ENCODE measurements at regions not wholly inside any gene's neighbourhood (a gene's known extent, or its start where the extent isn't known, plus 50 kb on each side); places are given as distances from the start of the nearest gene placed in this dataset.

GRCh38 chr2:156215656-156216055 is 116.9 kb downstream of the NR4A2 start:
- FAIRE-seq (no peak), DNase-seq (ENCODE audit: low read depth in 1 of 2, low spot score in 2 of 2) (no peak)
- no peak overlapping the region for H2BK15ac ChIP-seq (ENCODE audit: low read length)
- H4K5ac ChIP-seq (ENCODE audit: insufficient read length, low read depth, low read length): no peak overlapping the region
- H3K9ac ChIP-seq (replicated peaks in 1 of 4; ENCODE audit: extremely low read depth in 1 of 4, low read depth in 3 of 4, low read length in 3 of 4): no peak overlapping the region
- H3K23me2 ChIP-seq (ENCODE audit: low read depth, low read length): no peaks in the 10 kb centered on the region
- no peak overlapping the region for H3K4me2 ChIP-seq (ENCODE audit: insufficient read depth in 1 of 2, low read depth in 2 of 2, low read length in 2 of 2)
- H3K23ac ChIP-seq (ENCODE audit: insufficient read length): no peak overlapping the region
- no peak overlapping the region for H4K91ac ChIP-seq (replicated peaks; ENCODE audit: insufficient read length, low read length)
- H4K20me1 ChIP-seq (replicated peaks in 1 of 2; ENCODE audit: control insufficient read depth in 1 of 2, insufficient read depth in 2 of 2, low read length in 2 of 2): no peaks in the 10 kb centered on the region
- ChIA-PET CTCF (ENCODE audit: partially characterized antibody) (interaction anchor here (1.2 kb wide), 1 partner anchor 27 kb away, joined by 3 read pairs; no protein-coding TSS in a partner anchor), POLR2A (ENCODE audit: partially characterized antibody) (no interaction called here)
- no peak overlapping the region for H3K4me3 ChIP-seq (ENCODE audit: extremely low read depth in 1 of 4, insufficient read depth in 2 of 4, low read depth in 3 of 4, low read length in 4 of 4)
- no peak overlapping the region for H2BK5ac ChIP-seq (ENCODE audit: low read depth, low read length)
- no peaks in the 10 kb centered on the region for H3K27me3 ChIP-seq (replicated peaks in 1 of 4; ENCODE audit: control insufficient read depth in 3 of 4, extremely low read depth in 1 of 4, insufficient read depth in 3 of 4, low read length in 3 of 4)
- no peak overlapping the region for H3K56ac ChIP-seq (replicated peaks; ENCODE audit: insufficient read length, low read depth, low read length)
- H3K4ac ChIP-seq (replicated peaks; ENCODE audit: insufficient read length, low read depth, low read length): no peak overlapping the region
- no peaks in the 10 kb centered on the region for H3K36me3 ChIP-seq (ENCODE audit: control insufficient read depth in 2 of 4, insufficient read depth in 4 of 4, low read length in 3 of 4)
- no peaks in the 10 kb centered on the region for H3K79me2 ChIP-seq (ENCODE audit: control insufficient read depth in 1 of 2, insufficient read depth in 2 of 2, low read length in 2 of 2)
- no peaks in the 10 kb centered on the region for H3K79me1 ChIP-seq (ENCODE audit: low read depth, low read length)
- no peak overlapping the region for H3K14ac ChIP-seq (ENCODE audit: insufficient read length)
- H3K27ac ChIP-seq (ENCODE audit: low read depth, low read length): no peak overlapping the region
- no peak overlapping the region for H2BK120ac ChIP-seq (replicated peaks; ENCODE audit: low read depth, low read length)
- no peak overlapping the region for H4K8ac ChIP-seq (ENCODE audit: extremely low read depth, insufficient read depth, low read length)
- no peak overlapping the region for H3K18ac ChIP-seq (ENCODE audit: extremely low read depth, low read length)
- H3K9me3 ChIP-seq (ENCODE audit: insufficient read depth in 2 of 2, low read depth in 1 of 2, low read length in 1 of 2): no peaks in the 10 kb centered on the region
- H2AK5ac ChIP-seq (ENCODE audit: low read depth, low read length): no peak overlapping the region
- H2BK20ac ChIP-seq (ENCODE audit: low read length): no peak overlapping the region
- 86% methylated on average over 2 of the region's 2 CpGs; no CpG with 5 or more reads in 1 of the 2 experiments for WGBS, 2 experiments (ENCODE audit: extremely low coverage in 1 of 2, insufficient coverage in 1 of 2, insufficient read length in 1 of 2, insufficient replicate concordance in 2 of 2, low coverage in 1 of 2, low lambda C conversion rate in 2 of 2, missing lambda C conversion rate in 1 of 2)
- H2BK12ac ChIP-seq (ENCODE audit: low read depth, low read length): no peak overlapping the region
- H2AFZ ChIP-seq (ENCODE audit: low read length): no peak overlapping the region
- no peaks in the 10 kb centered on the region; a peak in 1 of 7 replicates for H3K4me1 ChIP-seq (replicated peaks in 1 of 4; ENCODE audit: control insufficient read depth in 3 of 4, insufficient read depth in 4 of 4, low read length in 3 of 4)
- TF ChIP-seq ATF2 (IDR thresholded peaks at IDR 0.05; ENCODE audit: low read length) (no peak), PHF8 (conservative IDR thresholded peaks at IDR 0.05; ENCODE audit: low read depth, low read length) (no peak)

All from H1 (cell line).